Psoas muscle (tissue), 7 donors: ENCODE measurements at regions not wholly inside any gene's neighbourhood (a gene's known extent, or its start where the extent isn't known, plus 50 kb on each side); places are given as distances from the start of the nearest gene placed in this dataset.
"Not testable (repeated sequence)": the region's sequence is repeated elsewhere in the genome, so short reads cannot be mapped to it uniquely, and the experiment has no call there.

ENCODE experiments used
- ATAC-seq, 4 donors: fragments of 200-7000 bp; cut with Tn5 transposase; one replicate each; pipeline ENCODE4 v1.9.1; 2020; ENCODE audit warnings: moderate library complexity in 3 of 4, mild to moderate bottlenecking in 2 of 4
- DNase-seq, 2 donors: peaks; one replicate each; pipeline ENCODE4 v3.0.0-alpha.2; 2020
- H3K27ac ChIP-seq: fragments of 200-600 bp; one replicate; pipeline ENCODE4 v1.8.0; 2022
- H3K27me3 ChIP-seq, 3 donors: fragments of 200-600 bp in 1 of 3; one replicate each; pipeline versions ENCODE4 v1.6.1 to v1.8.0; 2013 to 2022; ENCODE audit warnings: low read length in 2 of 3, mild to moderate bottlenecking in 2 of 3, moderate library complexity in 1 of 3; ENCODE audit not compliant: insufficient read depth in 3 of 3
- H3K36me3 ChIP-seq, 2 donors: fragments of 200-600 bp in 1 of 2; one replicate each; pipeline versions ENCODE4 v1.6.1 to v1.8.0; 2013 to 2022; ENCODE audit warnings: low read depth in 1 of 2, mild to moderate bottlenecking in 1 of 2, moderate library complexity in 1 of 2; ENCODE audit not compliant: insufficient read depth in 1 of 2
- H3K4me1 ChIP-seq: fragments of 200-600 bp; one replicate; pipeline ENCODE4 v1.8.0; 2022
- H3K4me3 ChIP-seq: fragments of 200-600 bp; one replicate; pipeline ENCODE4 v1.8.0; 2022; ENCODE audit warnings: mild to moderate bottlenecking
- H3K9me3 ChIP-seq: fragments of 200-600 bp; one replicate; pipeline ENCODE4 v1.8.0; 2022
- WGBS, 3 donors: extraction: QIAGEN DNeasy Blood & Tissue Kit; methylation state at CpG; one replicate each; pipeline versions ENCODE4 v1.1.6 to v1.1.7; 2013; 5-methylcytosine and 5-hydroxymethylcytosine counted together
- intact Hi-C, 2 donors: fragments of 100-400 bp; cut with DNase I; formaldehyde crosslinking; loops; one replicate each; pipeline versions ENCODE4 v1.11.0 to v1.14.2; 2022
- TF ChIP-seq, protein P1 (sequence below): fragments of 200-600 bp; IDR thresholded peaks from one replicate; pipeline ENCODE4 v1.8.0; 2022; ENCODE audit warnings: antibody characterized with exemption
- donor health status: healthy with polysubstance abuse.
- donor health status: DM: no; HTN: no; CAD: no; lungs with moderate emphysema.
- donor health status: Bipolar disorder and iron deficiency.
- donor health status: healthy.
- donor health status: DM: yes; HTN: yes; CAD: no.
- donor health status: DM: no; HTN: no; CAD: no.
- donor health status: DM: yes; HTN: yes; CAD: no.

- TF ChIP-seq, protein P1, sequence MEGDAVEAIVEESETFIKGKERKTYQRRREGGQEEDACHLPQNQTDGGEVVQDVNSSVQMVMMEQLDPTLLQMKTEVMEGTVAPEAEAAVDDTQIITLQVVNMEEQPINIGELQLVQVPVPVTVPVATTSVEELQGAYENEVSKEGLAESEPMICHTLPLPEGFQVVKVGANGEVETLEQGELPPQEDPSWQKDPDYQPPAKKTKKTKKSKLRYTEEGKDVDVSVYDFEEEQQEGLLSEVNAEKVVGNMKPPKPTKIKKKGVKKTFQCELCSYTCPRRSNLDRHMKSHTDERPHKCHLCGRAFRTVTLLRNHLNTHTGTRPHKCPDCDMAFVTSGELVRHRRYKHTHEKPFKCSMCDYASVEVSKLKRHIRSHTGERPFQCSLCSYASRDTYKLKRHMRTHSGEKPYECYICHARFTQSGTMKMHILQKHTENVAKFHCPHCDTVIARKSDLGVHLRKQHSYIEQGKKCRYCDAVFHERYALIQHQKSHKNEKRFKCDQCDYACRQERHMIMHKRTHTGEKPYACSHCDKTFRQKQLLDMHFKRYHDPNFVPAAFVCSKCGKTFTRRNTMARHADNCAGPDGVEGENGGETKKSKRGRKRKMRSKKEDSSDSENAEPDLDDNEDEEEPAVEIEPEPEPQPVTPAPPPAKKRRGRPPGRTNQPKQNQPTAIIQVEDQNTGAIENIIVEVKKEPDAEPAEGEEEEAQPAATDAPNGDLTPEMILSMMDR, result no peak
- Histone ChIP-seq H3K4me1 (no peaks in the 10 kb centered on the region), H3K27me3 (no peaks in the 10 kb centered on the region), H3K27ac (no peak overlapping the region), H3K36me3 (no peaks in the 10 kb centered on the region), H3K4me3 (no peak overlapping the region), H3K9me3 (no peaks in the 10 kb centered on the region)
- WGBS, 3 donors, result 88 to 94% (median 89%) methylated on average over 4 of the region's 4 CpGs
- intact Hi-C loops, result no loop called here
- ATAC-seq (no peak), DNase-seq (no peak)
These were observed 145.5 kb downstream of the KLF6 start for GRCh38 chr10:3639546-3639945.

- TF ChIP-seq, protein P1, result no peak
- intact Hi-C loops, result no loop called here
- Histone ChIP-seq H3K4me1 (no peaks in the 10 kb centered on the region), H3K4me3 (no peak overlapping the region), H3K36me3 (no peaks in the 10 kb centered on the region), H3K27me3 (no peaks in the 10 kb centered on the region), H3K9me3 (no peaks in the 10 kb centered on the region), H3K27ac (no peak overlapping the region)
- 85 to 89% (median 85%) methylated on average over 29 of the region's 29 CpGs for WGBS, 3 donors
- ATAC-seq (no peak), DNase-seq (no peak)
These were observed 148.4 kb downstream of the KLF6 start for GRCh38 chr10:3636356-3637181.

DNA sequence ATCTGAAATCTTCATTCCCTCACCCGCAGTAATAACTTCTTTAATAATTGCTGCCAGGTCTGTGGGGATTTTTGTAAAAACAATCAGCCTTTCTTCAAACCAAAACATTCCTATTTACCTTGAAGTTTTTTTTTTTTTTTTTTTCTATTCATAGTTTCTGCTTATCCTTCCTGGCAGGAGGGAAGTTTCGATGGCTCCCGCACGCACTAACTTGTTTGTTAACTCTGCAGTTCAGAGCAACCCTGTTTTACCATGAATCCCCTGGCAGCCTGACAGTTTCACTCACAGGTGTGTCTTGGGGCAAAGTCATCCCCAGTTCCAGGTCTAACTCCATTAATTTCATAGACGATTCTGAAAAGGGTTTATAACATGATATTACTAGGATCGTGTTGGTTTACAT lies 149.3 kb downstream of the KLF6 start:
- H3K27me3 ChIP-seq, result no peaks in the 10 kb centered on the region
- WGBS, 3 donors, result 70 to 79% (median 72%) methylated on average over 6 of the region's 6 CpGs
- intact Hi-C loops, result no loop called here
- ATAC-seq, result no peak
- no peaks in the 10 kb centered on the region for H3K36me3 ChIP-seq
- H3K27ac ChIP-seq, result no peak overlapping the region
- no peaks in the 10 kb centered on the region for H3K9me3 ChIP-seq
- TF ChIP-seq, protein P1, result no peak
- no peaks in the 10 kb centered on the region for H3K4me1 ChIP-seq
- no peak for DNase-seq
- H3K4me3 ChIP-seq, result no peak overlapping the region

GRCh38 chr10:3635211-3635671 lies 149.8 kb downstream of the KLF6 start:
- H3K27me3 ChIP-seq, result no peaks in the 10 kb centered on the region
- no peaks in the 10 kb centered on the region for H3K4me1 ChIP-seq
- no peaks in the 10 kb centered on the region for H3K36me3 ChIP-seq
- H3K27ac ChIP-seq, result no peak overlapping the region
- DNase-seq, result no peak
- intact Hi-C loops, result no loop called here
- no peak overlapping the region for H3K4me3 ChIP-seq
- TF ChIP-seq, protein P1, result no peak
- 85 to 92% (median 89%) methylated on average over 5 of the region's 5 CpGs for WGBS, 3 donors
- no peaks in the 10 kb centered on the region for H3K9me3 ChIP-seq
- ATAC-seq, result no peak

GRCh38 chr10:3634646-3635045 lies 150.4 kb downstream of the KLF6 start:
- H3K4me3 ChIP-seq, H3K36me3 ChIP-seq, H3K27me3 ChIP-seq, H3K27ac ChIP-seq, DNase-seq, H3K9me3 ChIP-seq, ATAC-seq, intact Hi-C loops, H3K4me1 ChIP-seq: not testable (repeated sequence)
- 95 to 99% (median 97%) methylated on average over 1 of the region's 1 CpG for WGBS, 3 donors
